Motor neuron (in vitro differentiated cells): ENCODE measurements at regions not wholly inside any gene's neighbourhood (a gene's known extent, or its start where the extent isn't known, plus 50 kb on each side); places are given as distances from the start of the nearest gene placed in this dataset.

ENCODE experiments used
- ATAC-seq, 8 experiments: fragments of 200-7000 bp; cut with Tn5 transposase; replicated peaks in 6 of 8; 2 replicates each; pipeline ENCODE4 v1.8.0; 2021; ENCODE audit warnings: mild to moderate bottlenecking in 8 of 8, moderate library complexity in 8 of 8
- H3K27ac ChIP-seq, 2 donors: fragments of 250-450 bp; sonication (Bioruptor Pico); 2 replicates each; pipeline ENCODE4 v1.9.0; 2021; ENCODE audit warnings: antibody characterized with exemption in 2 of 2, mild to moderate bottlenecking in 2 of 2, moderate library complexity in 1 of 2
- H3K4me1 ChIP-seq, 2 donors: fragments of 250-450 bp; sonication (Bioruptor Pico); replicated peaks in 1 of 2; 2 replicates each; pipeline ENCODE4 v1.6.1; 2021; ENCODE audit warnings: antibody characterized with exemption in 2 of 2, mild to moderate bottlenecking in 2 of 2, moderate library complexity in 1 of 2
- H3K4me3 ChIP-seq, 5 donors: fragments of 250-450 bp; sonication (Bioruptor Pico); 2 replicates each; pipeline ENCODE4 v1.9.0; 2021; ENCODE audit warnings: antibody characterized with exemption in 5 of 5, mild to moderate bottlenecking in 5 of 5, moderate library complexity in 4 of 5
- WGBS, 10 experiments: fragments of 450-650 bp; shearing (Covaris generic); methylation state at CpG; one replicate each; pipeline ENCODE4 v1.0.0; 2022; 5-methylcytosine and 5-hydroxymethylcytosine counted together
- in situ Hi-C, 9 experiments: fragments of 400-800 bp; cut with MboI; loops; one replicate each; pipeline ENCODE4 v1.15.0; 2021; ENCODE audit warnings: low sequenced_read_pairs in 9 of 9, low pct_unique_long_range_greater_than_20kb in 2 of 9; ENCODE audit not compliant: unreplicated experiment in 9 of 9

DNA sequence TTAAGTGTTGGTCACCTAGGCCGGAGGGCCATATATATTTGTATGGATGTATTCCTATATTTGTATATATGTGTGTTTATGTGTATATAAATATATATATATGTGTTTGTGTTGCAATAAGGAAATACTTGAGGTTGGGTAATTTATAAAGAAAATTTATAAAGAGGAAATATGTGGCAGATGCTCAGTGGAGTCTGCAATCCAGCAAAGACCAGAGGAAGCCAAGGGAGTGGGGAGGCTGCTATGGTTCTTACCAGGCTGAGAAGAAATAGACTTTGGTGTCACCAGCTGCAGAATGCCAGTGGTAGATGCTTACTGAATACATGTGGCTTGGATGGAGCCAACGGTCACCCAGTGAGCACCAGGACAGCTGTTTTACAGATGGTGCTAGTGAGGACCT is 97.4 kb upstream of the ELOVL5 start:
- Histone ChIP-seq H3K27ac (no peak overlapping the region), H3K4me1 (no peaks in the 10 kb centered on the region), H3K4me3 (no peak overlapping the region)
- 78 to 100% (median 100%) methylated on average over 1 to 2 of the region's 2 CpGs; no CpG with 5 or more reads in 5 of the 10 experiments for WGBS, 10 experiments
- in situ Hi-C loops: loop anchor here in 3 of 9 experiments (25.0 kb wide), 2 partner anchors 259 to 284 kb away; no protein-coding TSS in a partner anchor
- ATAC-seq: no peak

DNA sequence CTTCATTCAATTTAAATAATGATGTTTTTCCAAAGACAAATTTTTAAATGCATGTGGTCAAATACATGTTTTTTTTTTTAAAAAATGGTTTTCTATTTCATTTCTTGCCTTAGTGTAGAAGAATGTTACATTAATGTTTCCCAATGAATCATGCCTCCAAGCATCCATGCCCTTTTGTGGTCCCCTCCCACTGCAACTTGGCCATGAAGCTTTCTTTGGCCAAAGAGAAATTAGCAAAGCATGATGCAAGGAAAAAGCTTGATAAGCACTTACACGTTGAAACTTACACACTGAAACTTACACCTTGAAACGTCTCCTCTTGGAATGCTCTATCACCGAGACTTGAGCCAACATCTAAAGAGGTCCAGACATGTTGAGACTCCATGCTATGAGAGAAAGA is 93.0 kb upstream of the ELOVL5 start:
- in situ Hi-C loops: loop anchor here in 3 of 9 experiments (25.0 kb wide), 2 partner anchors 254 to 279 kb away; no protein-coding TSS in a partner anchor
- peak in 1 of 8 experiments; percentile 17 for ATAC-seq
- no peak overlapping the region for H3K27ac ChIP-seq
- H3K4me1 ChIP-seq: peaks cover 0 to 8% of the 10 kb centered on the region in 2 donors
- no peak overlapping the region for H3K4me3 ChIP-seq
- WGBS, 10 experiments: 0 to 95% (median 29%) methylated on average over 1 to 3 of the region's 3 CpGs; no CpG with 5 or more reads in 5 of the 10 experiments

DNA sequence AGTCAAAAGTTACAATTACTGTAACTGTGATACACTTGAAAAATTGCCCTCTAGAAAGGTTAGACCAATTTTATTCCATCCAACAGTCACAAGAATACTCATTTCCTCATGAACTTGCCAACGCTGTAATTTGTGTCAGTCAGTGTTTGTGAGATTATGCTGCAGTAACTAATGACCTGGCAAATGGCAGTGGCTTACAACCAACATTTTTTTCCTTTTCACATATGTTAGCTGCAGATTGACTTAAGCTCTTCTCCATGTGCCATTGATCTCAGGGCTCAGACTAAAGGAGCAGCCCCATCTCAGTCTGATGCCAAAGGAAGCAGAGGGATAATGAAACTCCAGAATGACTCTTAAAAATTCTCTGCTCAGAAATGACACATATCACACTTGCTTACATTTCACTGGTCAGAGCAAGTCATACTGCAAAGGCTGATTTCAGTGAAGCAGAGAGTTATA is 92.3 kb upstream of the ELOVL5 start:
- Histone ChIP-seq H3K27ac (no peak overlapping the region), H3K4me1 (peaks cover 0 to 8% of the 10 kb centered on the region in 2 donors), H3K4me3 (no peak overlapping the region)
- WGBS, 10 experiments: 0 to 100% (median 75%) methylated on average over 1 of the region's 1 CpG; no CpG with 5 or more reads in 3 of the 10 experiments
- in situ Hi-C loops: loop anchor here in 3 of 9 experiments (25.0 kb wide), 2 partner anchors 254 to 279 kb away; no protein-coding TSS in a partner anchor
- no peak for ATAC-seq

DNA sequence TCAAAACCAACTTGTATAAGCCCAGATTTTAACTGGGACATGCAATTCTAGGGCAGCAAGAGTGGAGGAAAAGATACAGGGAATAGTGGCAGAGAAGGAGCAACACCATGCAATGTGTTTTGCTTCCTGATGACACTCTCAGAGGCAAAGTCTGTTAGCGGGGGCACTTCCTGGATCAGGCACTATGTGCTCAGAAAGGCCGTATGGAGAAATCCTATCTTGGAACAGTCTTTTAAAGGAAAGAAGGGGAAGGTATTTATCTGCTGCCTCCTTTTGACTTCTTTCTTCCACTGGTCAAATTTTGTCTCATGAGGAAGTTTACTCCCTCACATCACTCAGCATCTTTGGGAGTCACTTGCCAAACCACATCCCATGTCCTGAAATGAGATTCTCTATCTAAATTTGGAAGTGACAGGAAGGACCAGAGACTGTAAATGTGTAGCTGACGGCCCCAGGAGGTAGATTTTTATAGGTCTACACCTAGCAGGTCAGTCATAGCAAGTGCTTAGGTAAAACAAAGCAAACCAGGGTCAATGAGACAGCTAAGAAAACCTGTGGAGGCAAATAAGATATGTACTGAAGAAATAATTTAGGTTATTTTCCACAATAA is 91.7 kb upstream of the ELOVL5 start:
- ATAC-seq: no peak
- Histone ChIP-seq H3K4me1 (peaks cover 0 to 8% of the 10 kb centered on the region in 2 donors), H3K27ac (no peak overlapping the region), H3K4me3 (no peak overlapping the region)
- in situ Hi-C loops: loop anchor here in 3 of 9 experiments (25.0 kb wide), 2 partner anchors 253 to 278 kb away; no protein-coding TSS in a partner anchor
- 0 to 83% (median 70%) methylated on average over 1 to 3 of the region's 3 CpGs; no CpG with 5 or more reads in 2 of the 10 experiments for WGBS, 10 experiments

DNA sequence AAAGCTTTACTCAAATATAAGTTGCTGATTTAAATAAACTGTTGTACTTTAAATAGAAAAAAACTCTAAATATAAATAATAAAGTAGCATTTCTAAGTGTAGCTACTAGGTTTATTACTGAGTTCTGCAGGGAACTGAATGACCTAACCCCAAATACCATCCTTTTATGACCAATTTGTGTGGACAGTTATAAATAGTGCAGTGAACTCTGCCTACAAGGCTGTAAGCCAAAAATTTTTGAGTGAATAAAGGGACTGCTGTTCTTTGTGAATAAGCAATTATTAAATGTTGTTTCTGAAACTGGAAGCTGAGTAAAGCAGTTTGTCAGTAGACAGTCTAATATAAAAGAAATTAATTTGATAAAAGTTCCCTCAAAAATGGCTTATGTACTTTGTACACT is 90.8 kb upstream of the ELOVL5 start:
- H3K4me1 ChIP-seq: peaks cover 0 to 8% of the 10 kb centered on the region in 2 donors
- H3K4me3 ChIP-seq: no peak overlapping the region
- no peak overlapping the region for H3K27ac ChIP-seq
- ATAC-seq: no peak
- in situ Hi-C loops: loop anchor here in 3 of 9 experiments (25.0 kb wide), 2 partner anchors 252 to 277 kb away; no protein-coding TSS in a partner anchor

DNA sequence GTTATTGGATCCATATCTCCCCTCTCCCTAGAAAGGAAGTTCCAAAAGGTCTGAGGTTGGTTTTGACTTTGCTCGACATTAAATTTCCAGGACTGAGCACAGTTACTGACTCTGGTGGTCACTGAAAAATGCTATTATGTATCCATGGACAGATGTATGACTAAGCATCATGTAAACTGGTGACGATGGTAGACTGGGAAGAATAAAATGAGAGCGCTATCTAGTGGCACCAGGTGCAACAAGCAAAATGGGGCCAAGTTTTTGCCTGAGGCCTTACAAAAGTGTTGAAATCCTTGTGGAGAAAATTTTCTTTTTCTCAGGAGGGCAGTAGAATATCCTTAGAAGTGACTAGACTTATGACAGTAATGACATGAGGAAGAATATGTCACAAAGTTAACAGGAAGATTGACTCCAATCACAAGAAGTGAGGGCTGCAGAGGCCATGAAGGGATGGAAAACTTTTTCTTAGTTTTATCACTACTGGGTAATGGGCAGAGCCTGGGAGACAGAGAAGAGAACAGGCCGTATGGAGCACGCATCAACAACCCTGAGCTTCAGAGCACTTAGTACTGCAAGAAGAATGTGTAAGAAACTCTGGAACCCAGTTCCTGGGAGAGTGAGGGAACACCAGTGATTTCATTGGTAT is 88.9 kb upstream of the ELOVL5 start:
- no peak overlapping the region for H3K27ac ChIP-seq
- in situ Hi-C loops: loop anchor here in 3 of 9 experiments (25.0 kb wide), 2 partner anchors 250 to 275 kb away; no protein-coding TSS in a partner anchor
- peaks cover 9 to 12% of the 10 kb centered on the region in 2 donors for H3K4me1 ChIP-seq
- WGBS, 10 experiments: 0 to 90% (median 31%) methylated on average over 1 to 5 of the region's 5 CpGs; no CpG with 5 or more reads in 2 of the 10 experiments
- no peak overlapping the region for H3K4me3 ChIP-seq
- ATAC-seq: peak in 7 of 8 experiments; percentile 25 to 94 (median 76)

DNA sequence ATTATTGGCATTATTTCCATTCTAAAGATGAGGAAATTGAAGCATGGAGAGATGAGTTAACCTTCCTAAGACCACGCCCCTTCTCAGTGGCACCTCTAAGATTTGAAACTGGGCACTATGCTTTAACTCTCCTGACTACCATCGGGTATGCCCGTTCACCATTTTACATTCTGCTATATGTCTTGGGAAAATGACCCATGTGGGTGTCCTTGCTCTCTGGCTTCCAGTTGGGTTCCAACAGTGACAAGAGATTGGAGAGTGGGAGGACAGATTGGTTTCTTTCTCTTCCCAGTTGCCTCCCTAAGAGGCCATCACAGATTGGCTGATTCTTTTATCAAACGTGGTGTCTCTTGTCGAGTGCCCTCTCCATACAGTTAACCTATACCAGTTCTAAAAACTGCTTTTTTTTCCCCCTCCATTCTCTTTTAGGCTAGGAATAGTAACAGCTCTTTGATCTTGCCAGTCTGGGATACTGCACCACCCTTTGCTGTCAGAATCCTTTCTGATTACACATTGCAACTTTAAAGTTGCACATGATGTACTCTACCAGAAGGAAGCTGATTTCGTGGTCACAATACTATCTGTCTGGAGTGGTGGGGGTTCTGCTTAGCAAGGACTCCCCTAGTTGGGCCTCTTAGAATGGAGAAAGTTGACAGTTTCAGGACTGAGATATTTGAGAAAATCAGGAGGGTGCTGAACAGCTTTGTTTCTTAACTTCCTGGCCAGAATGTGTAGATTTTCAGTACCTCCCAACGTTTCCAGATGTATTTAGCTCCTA is 88.0 kb upstream of the ELOVL5 start:
- WGBS, 10 experiments: 19 to 100% (median 58%) methylated on average over 2 to 6 of the region's 7 CpGs
- Histone ChIP-seq H3K4me1 (peaks cover 12 to 18% of the 10 kb centered on the region in 2 donors), H3K4me3 (no peak overlapping the region), H3K27ac (no peak overlapping the region)
- ATAC-seq: peak in 3 of 8 experiments; percentile 2 to 18 (median 7)
- in situ Hi-C loops: loop anchor here in 3 of 9 experiments (25.0 kb wide), 2 partner anchors 249 to 274 kb away; no protein-coding TSS in a partner anchor

DNA sequence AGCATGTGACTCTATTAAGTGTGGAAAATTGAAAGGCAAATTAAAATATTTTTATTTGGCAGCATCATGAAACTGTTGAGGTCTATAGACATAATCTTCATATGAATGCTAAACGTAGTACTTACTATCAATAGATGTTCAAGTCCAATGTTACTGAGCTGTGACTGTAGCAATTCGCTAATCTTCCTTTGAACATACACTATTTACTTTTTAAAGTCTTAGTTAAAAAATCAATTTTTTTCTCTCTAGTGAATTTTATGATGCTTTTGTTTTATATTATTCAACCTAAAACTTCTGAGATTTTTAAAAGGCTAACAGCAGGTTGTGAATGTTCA is 85.2 kb upstream of the ELOVL5 start:
- Histone ChIP-seq H3K4me1 (peaks cover 12 to 21% of the 10 kb centered on the region in 2 donors), H3K4me3 (no peak overlapping the region), H3K27ac (no peak overlapping the region)
- in situ Hi-C loops: loop anchor here in 3 of 9 experiments (25.0 kb wide), 2 partner anchors 247 to 272 kb away; no protein-coding TSS in a partner anchor
- 42 to 100% (median 82%) methylated on average over 1 to 2 of the region's 2 CpGs; no CpG with 5 or more reads in 1 of the 10 experiments for WGBS, 10 experiments
- ATAC-seq: no peak

DNA sequence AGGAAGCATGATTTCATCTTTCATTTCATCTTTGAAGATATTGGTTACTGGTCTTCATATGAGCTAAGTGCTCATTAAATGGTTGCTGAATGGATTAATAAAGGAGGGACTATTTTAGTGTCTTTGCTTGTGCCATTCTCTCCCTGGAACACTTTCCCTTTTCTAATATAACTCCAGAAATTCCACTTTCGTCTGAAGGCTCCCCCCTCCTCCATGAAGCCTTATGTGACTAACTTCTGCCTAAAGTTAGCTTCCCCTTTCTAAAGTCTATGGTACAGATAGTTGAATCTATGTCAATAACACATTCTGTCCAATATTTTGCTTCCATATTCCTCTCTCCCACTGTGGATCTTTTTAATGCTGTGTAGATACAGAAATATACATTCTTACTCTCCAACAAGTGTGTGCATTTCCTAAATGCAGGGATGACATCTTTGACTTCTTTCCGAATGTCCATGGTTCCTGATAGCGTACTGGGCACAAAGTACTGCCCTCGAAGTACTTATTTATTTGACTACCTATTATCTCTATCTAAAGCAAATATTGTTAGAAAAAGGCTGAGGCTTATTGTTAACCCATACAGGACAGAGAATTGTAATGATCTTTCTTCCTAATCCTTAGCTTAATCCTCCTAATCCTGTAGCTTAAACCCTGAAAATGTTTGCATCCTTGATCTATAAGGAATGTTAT is 84.7 kb upstream of the ELOVL5 start:
- no peak overlapping the region for H3K27ac ChIP-seq
- H3K4me1 ChIP-seq: peaks cover 14 to 21% of the 10 kb centered on the region in 2 donors
- no peak overlapping the region for H3K4me3 ChIP-seq
- WGBS, 10 experiments: 17 to 100% (median 89%) methylated on average over 1 to 4 of the region's 4 CpGs
- in situ Hi-C loops: loop anchor here in 3 of 9 experiments (25.0 kb wide), 2 partner anchors 246 to 271 kb away; no protein-coding TSS in a partner anchor
- ATAC-seq: no peak

DNA sequence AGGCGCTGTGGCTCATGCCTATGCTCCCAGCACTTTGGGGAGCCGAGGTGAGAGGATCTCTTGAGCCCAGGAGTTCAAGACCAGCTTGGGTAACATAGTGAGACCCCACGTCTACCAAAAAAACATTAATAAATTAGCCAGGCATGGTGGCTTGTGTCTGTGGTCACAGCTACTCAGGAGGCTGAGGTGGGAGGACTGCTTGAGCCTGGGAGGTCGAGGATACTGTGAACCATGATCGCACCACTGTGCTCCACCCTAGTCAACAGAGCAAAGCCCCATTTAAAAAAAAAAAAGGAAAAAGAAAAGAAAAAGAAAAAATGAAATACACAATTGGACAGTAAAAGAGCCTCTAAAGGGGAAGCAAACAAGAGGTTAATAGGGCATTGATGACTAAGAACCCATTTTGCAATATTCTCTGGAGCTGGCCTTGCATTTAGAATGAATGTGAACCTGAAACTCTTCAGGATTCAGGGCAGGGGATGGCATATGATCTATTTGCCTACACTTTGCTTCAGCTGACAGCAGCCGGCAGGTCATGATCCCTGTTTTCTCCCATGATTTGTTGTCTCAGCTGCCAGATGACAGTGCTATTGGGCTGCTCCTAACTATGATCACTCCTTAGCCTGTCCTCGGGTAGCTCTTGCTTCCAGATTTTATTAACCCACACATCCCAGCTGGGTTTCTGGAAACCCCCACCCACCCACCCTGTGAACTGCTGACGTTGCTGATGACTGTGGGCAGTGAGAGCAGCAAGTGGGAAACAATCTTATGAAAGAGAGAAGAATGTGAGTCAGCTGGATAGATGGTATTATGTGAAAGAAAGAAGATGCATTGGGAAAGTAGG is 83.8 kb upstream of the ELOVL5 start:
- peak; percentile 70 to 99 (median 95) for ATAC-seq
- in situ Hi-C loops: loop anchor here in 3 of 9 experiments (25.0 kb wide), 2 partner anchors 245 to 270 kb away; no protein-coding TSS in a partner anchor
- 30 to 100% (median 74%) methylated on average over 1 to 8 of the region's 8 CpGs for WGBS, 10 experiments

DNA sequence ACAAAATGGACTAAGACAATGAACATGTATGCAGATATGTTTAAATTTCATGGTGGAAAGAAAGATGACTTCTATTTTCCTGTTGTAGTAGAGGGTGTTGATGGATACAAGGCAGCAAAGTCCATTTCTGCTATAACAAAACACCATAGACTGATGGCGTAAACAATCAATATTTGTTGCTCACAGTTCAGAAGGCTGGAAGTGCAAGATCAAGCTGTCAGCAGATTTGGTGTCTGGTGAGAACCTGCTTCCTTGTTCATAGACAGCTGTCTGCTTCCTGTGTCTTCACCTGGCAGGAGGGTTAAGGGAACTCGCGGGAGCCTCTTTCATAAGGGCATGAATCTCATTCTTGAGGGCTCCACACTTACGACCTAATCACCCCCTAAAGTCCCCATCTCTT is 83.0 kb upstream of the ELOVL5 start:
- ATAC-seq: no peak
- in situ Hi-C loops: loop anchor here in 3 of 9 experiments (25.0 kb wide), 2 partner anchors 244 to 269 kb away; no protein-coding TSS in a partner anchor
- Histone ChIP-seq H3K27ac (no peak overlapping the region), H3K4me3 (no peak overlapping the region), H3K4me1 (peaks cover 7 to 21% of the 10 kb centered on the region in 2 donors)
- WGBS, 10 experiments: 58 to 100% (median 90%) methylated on average over 1 to 4 of the region's 4 CpGs; no CpG with 5 or more reads in 4 of the 10 experiments

More for the DNA sequence above, 83.8 kb upstream of the ELOVL5 start:
- peak overlapping the region in 1 of 2 donors; percentile 32 for H3K27ac ChIP-seq
- no peak overlapping the region for H3K4me3 ChIP-seq
- H3K4me1 ChIP-seq: peaks cover 13 to 21% of the 10 kb centered on the region in 2 donors
